Trophoblast cell (in vitro differentiated cells and primary cell): ENCODE measurements at regions not wholly inside any gene's neighbourhood (a gene's known extent, or its start where the extent isn't known, plus 50 kb on each side); places are given as distances from the start of the nearest gene placed in this dataset.
A peak's percentile ranks its signal among the peaks of the same experiment; 100 is the strongest.

Experiments used
- DNase-seq, 2 donors: peaks; one replicate each; pipeline ENCODE4 v3.0.0-alpha.2; 2016
- H2AFZ ChIP-seq: 2 replicates; pipeline ENCODE4 v1.6.1; 2013; ENCODE audit warnings: low read length, moderate library complexity, mild to moderate bottlenecking; ENCODE audit not compliant: insufficient read depth, poor library complexity
- H2AK5ac ChIP-seq: 2 replicates; pipeline ENCODE4 v1.6.1; 2013; ENCODE audit warnings: mild to moderate bottlenecking, low read length
- H2BK120ac ChIP-seq: 2 replicates; pipeline ENCODE4 v1.6.1; 2013; ENCODE audit warnings: low read length, mild to moderate bottlenecking, moderate library complexity; ENCODE audit not compliant: insufficient read depth, poor library complexity
- H2BK12ac ChIP-seq: 2 replicates; pipeline ENCODE4 v1.6.1; 2013; ENCODE audit warnings: mild to moderate bottlenecking, low read length, moderate library complexity
- H2BK5ac ChIP-seq: 2 replicates; pipeline ENCODE4 v1.6.1; 2013; ENCODE audit warnings: low read length, low read depth, moderate library complexity, mild to moderate bottlenecking; ENCODE audit not compliant: poor library complexity
- H3K14ac ChIP-seq: 2 replicates; pipeline ENCODE4 v1.6.1; 2013; ENCODE audit warnings: mild to moderate bottlenecking, low read length
- H3K18ac ChIP-seq: 2 replicates; pipeline ENCODE4 v1.6.1; 2013; ENCODE audit warnings: mild to moderate bottlenecking, low read length
- H3K23ac ChIP-seq: 2 replicates; pipeline ENCODE4 v1.6.1; 2013; ENCODE audit warnings: low read length
- H3K27ac ChIP-seq: 2 replicates; pipeline ENCODE4 v1.5.1; 2013; ENCODE audit warnings: low read depth, mild to moderate bottlenecking, inconsistent platforms, low read length, moderate library complexity
- H3K27me3 ChIP-seq: 2 replicates; pipeline ENCODE4 v1.6.1; 2013; ENCODE audit warnings: inconsistent platforms, mild to moderate bottlenecking, low read length, moderate library complexity; ENCODE audit not compliant: insufficient read depth
- H3K36me3 ChIP-seq, 2 experiments: 1 replicate in 1 of 2; 2 replicates in 1 of 2; pipeline ENCODE4 v1.6.1; 2013; ENCODE audit warnings: low read length in 2 of 2, mild to moderate bottlenecking in 2 of 2, moderate library complexity in 1 of 2; ENCODE audit not compliant: insufficient read depth in 2 of 2, control insufficient read depth in 1 of 2
- H3K4ac ChIP-seq: 2 replicates; pipeline ENCODE4 v1.6.1; 2013; ENCODE audit warnings: low read depth, mild to moderate bottlenecking, low read length, moderate library complexity
- H3K4me1 ChIP-seq, 2 experiments: 1 replicate in 1 of 2; 2 replicates in 1 of 2; pipeline ENCODE4 v1.6.1; 2013; ENCODE audit warnings: low read length in 2 of 2, mild to moderate bottlenecking in 2 of 2, moderate library complexity in 1 of 2; ENCODE audit not compliant: insufficient read depth in 2 of 2, control insufficient read depth in 1 of 2
- H3K4me2 ChIP-seq: 2 replicates; pipeline ENCODE4 v1.6.1; 2013; ENCODE audit warnings: inconsistent platforms, mild to moderate bottlenecking, low read length, moderate library complexity
- H3K4me3 ChIP-seq: 2 replicates; pipeline ENCODE4 v1.5.1; 2013; ENCODE audit warnings: mild to moderate bottlenecking, low read depth, low read length, inconsistent platforms
- H3K79me1 ChIP-seq: one replicate; pipeline ENCODE4 v1.6.1; 2013; ENCODE audit warnings: low read length
- H3K79me2 ChIP-seq: 2 replicates; pipeline ENCODE4 v1.6.1; 2013; ENCODE audit warnings: low read length, mild to moderate bottlenecking; ENCODE audit not compliant: control insufficient read depth, insufficient read depth, poor library complexity
- H3K9ac ChIP-seq: 2 replicates; pipeline ENCODE4 v1.6.1; 2013; ENCODE audit warnings: mild to moderate bottlenecking, low read length
- H3K9me3 ChIP-seq: 2 replicates; pipeline ENCODE4 v1.6.1; 2013; ENCODE audit warnings: low read depth, mild to moderate bottlenecking, control low read depth, inconsistent platforms, low read length; ENCODE audit not compliant: insufficient read depth
- H4K12ac ChIP-seq: 2 replicates; pipeline ENCODE4 v1.6.1; 2013; ENCODE audit warnings: low read depth, mild to moderate bottlenecking, low read length, moderate library complexity
- H4K8ac ChIP-seq: 2 replicates; pipeline ENCODE4 v1.6.1; 2013; ENCODE audit warnings: low read depth, mild to moderate bottlenecking, low read length, moderate library complexity
- H4K91ac ChIP-seq: one replicate; pipeline ENCODE4 v1.6.1; 2013; ENCODE audit warnings: low read depth, mild to moderate bottlenecking, low read length, moderate library complexity
- WGBS: extraction: QIAGEN DNeasy Blood & Tissue Kit; methylation state at CpG from one replicate; pipeline ENCODE4 v1.1.7; 2013; ENCODE audit warnings: missing lambda C conversion rate; ENCODE audit not compliant: insufficient read length, insufficient coverage; ENCODE audit errors: extremely low coverage; 5-methylcytosine and 5-hydroxymethylcytosine counted together

DNA sequence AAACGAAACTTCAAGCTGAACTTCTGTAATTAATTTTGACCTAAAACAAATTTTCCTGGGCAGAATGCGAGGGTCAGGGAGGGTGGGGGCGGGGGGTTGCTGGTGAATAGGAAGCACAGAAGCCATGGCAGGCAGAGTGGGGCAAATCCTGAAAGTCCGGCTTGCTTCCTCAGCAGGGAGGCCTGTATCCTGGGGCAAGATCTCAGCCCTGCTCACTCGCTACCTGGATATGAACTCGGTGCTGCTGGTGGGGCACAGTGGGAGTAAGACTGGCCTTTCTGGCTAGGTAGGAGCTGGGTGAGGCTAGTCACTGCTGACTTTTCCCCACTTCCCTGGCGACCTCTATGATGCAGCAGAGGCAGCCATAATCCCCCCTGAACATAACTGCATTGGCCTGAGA, 168.9 kb upstream of the CHORDC1 start:
- H3K4ac ChIP-seq, result no peak overlapping the region
- no peak overlapping the region for H3K18ac ChIP-seq
- peaks cover 0 to 3% of the 10 kb centered on the region in 2 experiments for H3K4me1 ChIP-seq
- no peak overlapping the region for H2AK5ac ChIP-seq
- no peak overlapping the region for H3K9ac ChIP-seq
- no peak overlapping the region for H4K12ac ChIP-seq
- H3K79me1 ChIP-seq, result no peaks in the 10 kb centered on the region
- H2BK5ac ChIP-seq, result no peak overlapping the region
- H4K91ac ChIP-seq, result no peak overlapping the region
- H3K23ac ChIP-seq, result no peak overlapping the region
- no peaks in the 10 kb centered on the region for H3K36me3 ChIP-seq
- no CpG with 5 or more reads among the region's 7 CpGs for WGBS
- H3K27ac ChIP-seq, result no peak overlapping the region
- H2BK120ac ChIP-seq, result no peak overlapping the region
- DNase-seq, result peak in 1 of 2 donors; percentile 49
- H3K4me3 ChIP-seq, result no peak overlapping the region
- no peaks in the 10 kb centered on the region for H3K27me3 ChIP-seq
- no peak overlapping the region for H2BK12ac ChIP-seq
- H3K14ac ChIP-seq, result no peak overlapping the region
- H3K4me2 ChIP-seq, result no peak overlapping the region
- no peaks in the 10 kb centered on the region for H3K79me2 ChIP-seq
- H4K8ac ChIP-seq, result no peak overlapping the region
- no peak overlapping the region for H2AFZ ChIP-seq
- H3K9me3 ChIP-seq, result no peaks in the 10 kb centered on the region

DNA sequence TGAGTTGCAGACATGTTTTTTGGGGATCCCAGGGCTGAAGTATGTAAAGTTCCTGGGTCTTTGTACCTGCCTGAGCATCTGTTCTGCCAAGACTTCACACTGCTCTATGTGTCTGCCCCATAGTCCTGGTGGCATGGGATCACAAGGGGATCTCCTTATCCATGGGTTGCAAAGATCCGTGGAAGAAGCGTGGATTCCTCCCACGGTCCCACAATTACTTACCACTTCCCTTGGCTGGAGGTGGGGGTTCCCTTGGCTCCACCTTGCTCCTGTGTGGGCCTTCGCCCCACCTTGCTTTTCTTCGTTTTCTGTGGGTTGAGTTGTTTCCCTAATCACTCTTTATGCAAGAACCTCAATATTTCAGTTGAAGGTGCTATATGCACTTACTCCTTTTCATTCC, 157.4 kb upstream of the CHORDC1 start:
- Histone ChIP-seq H4K12ac (no peak overlapping the region), H3K4me3 (no peak overlapping the region), H3K23ac (no peak overlapping the region), H3K27ac (no peak overlapping the region), H3K14ac (no peak overlapping the region), H2BK12ac (no peak overlapping the region), H4K8ac (no peak overlapping the region), H3K9ac (no peak overlapping the region), H2BK120ac (no peak overlapping the region), H3K4me2 (no peak overlapping the region), H3K9me3 (no peaks in the 10 kb centered on the region), H3K4ac (no peak overlapping the region), H2AFZ (no peak overlapping the region), H2AK5ac (no peak overlapping the region), H2BK5ac (no peak overlapping the region), H3K79me2 (no peaks in the 10 kb centered on the region), H3K79me1 (no peaks in the 10 kb centered on the region), H3K18ac (no peak overlapping the region), H3K4me1 (no peaks in the 10 kb centered on the region), H4K91ac (no peak overlapping the region), H3K36me3 (no peaks in the 10 kb centered on the region), H3K27me3 (no peaks in the 10 kb centered on the region)
- DNase-seq, result no peak
- no CpG with 5 or more reads among the region's 5 CpGs for WGBS

DNA sequence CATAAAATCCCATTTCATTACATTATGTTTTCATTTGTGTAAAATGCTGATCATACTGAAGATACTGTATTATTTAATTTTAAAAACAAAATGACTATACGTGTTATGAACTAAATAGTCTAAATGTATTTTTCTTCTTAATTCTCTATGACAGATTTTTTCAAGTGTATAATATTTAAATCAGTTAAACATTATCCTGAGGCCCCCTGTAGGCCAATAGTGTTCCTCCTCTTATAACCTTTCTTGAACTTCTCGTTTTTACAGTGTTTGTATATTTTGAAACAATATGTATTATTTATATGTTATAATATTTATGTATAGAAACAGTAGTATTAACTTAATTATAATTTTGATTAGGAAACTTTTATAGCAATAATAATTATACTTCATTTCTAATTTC, 151.1 kb upstream of the CHORDC1 start:
- no peak overlapping the region for H2BK120ac ChIP-seq
- DNase-seq, result no peak
- H3K14ac ChIP-seq, result no peak overlapping the region
- no peaks in the 10 kb centered on the region for H3K36me3 ChIP-seq
- H3K4me3 ChIP-seq, result no peak overlapping the region
- H3K27me3 ChIP-seq, result no peaks in the 10 kb centered on the region
- no peak overlapping the region for H3K9ac ChIP-seq
- no peak overlapping the region for H2AFZ ChIP-seq
- no peaks in the 10 kb centered on the region for H3K79me1 ChIP-seq
- H4K12ac ChIP-seq, result no peak overlapping the region
- no peaks in the 10 kb centered on the region for H3K9me3 ChIP-seq
- no peaks in the 10 kb centered on the region for H3K4me1 ChIP-seq
- no CpG with 5 or more reads among the region's 2 CpGs for WGBS
- H3K18ac ChIP-seq, result no peak overlapping the region
- H4K91ac ChIP-seq, result no peak overlapping the region
- no peak overlapping the region for H2BK12ac ChIP-seq
- no peak overlapping the region for H2AK5ac ChIP-seq
- H3K27ac ChIP-seq, result no peak overlapping the region
- H3K23ac ChIP-seq, result no peak overlapping the region
- no peak overlapping the region for H2BK5ac ChIP-seq
- no peak overlapping the region for H3K4ac ChIP-seq
- no peak overlapping the region for H3K4me2 ChIP-seq
- no peaks in the 10 kb centered on the region for H3K79me2 ChIP-seq
- no peak overlapping the region for H4K8ac ChIP-seq

DNA sequence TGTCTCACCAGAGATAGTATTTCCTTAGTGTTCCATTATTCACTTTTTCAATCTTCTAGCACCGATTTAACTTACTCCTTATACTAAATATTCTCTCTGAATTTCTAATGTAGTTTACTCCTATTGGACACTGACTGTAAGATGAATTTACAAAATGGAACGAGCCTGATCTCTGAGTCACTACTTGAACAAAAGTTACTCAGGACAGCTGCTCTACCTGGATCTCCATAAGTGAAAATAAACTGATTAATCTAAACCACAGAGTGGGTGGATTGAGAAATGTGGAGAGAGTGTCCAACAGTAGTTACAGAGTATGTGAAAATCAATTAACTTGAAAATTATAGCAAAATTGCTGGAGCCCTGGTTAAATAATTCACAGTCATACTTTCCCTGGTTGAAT, 141.7 kb upstream of the CHORDC1 start:
- Histone ChIP-seq H3K4me3 (no peak overlapping the region), H2BK120ac (no peak overlapping the region), H2AK5ac (no peak overlapping the region), H3K79me2 (no peaks in the 10 kb centered on the region), H2BK5ac (no peak overlapping the region), H3K14ac (no peak overlapping the region), H3K4ac (no peak overlapping the region), H3K27me3 (no peaks in the 10 kb centered on the region), H4K8ac (no peak overlapping the region), H3K27ac (no peak overlapping the region), H2BK12ac (no peak overlapping the region), H4K91ac (no peak overlapping the region), H3K79me1 (no peaks in the 10 kb centered on the region), H3K18ac (no peak overlapping the region), H3K9ac (no peak overlapping the region), H3K36me3 (no peaks in the 10 kb centered on the region), H2AFZ (no peak overlapping the region), H3K23ac (no peak overlapping the region), H3K4me2 (no peak overlapping the region), H3K4me1 (no peaks in the 10 kb centered on the region), H3K9me3 (no peaks in the 10 kb centered on the region), H4K12ac (no peak overlapping the region)
- 100% methylated on average over 1 of the region's 2 CpGs for WGBS
- no peak for DNase-seq
